HL-60/S4 (cell line): ENCODE measurements at regions not wholly inside any gene's neighbourhood (a gene's known extent, or its start where the extent isn't known, plus 50 kb on each side); places are given as distances from the start of the nearest gene placed in this dataset.

Experiments used
- in situ Hi-C: fragments of 300-500 bp; cut with MboI; formaldehyde crosslinking; loops from 2 replicates; pipeline ENCODE4 v1.14.3; 2022; ENCODE audit warnings: low sequenced_read_pairs

- in situ Hi-C loops = no loop called here
These were observed 87.0 kb upstream of the GLIS3 start for GRCh38 chr9:4386819-4387218.

GRCh38 chr9:4384750-4385149 is 84.9 kb upstream of the GLIS3 start:
- in situ Hi-C loops = no loop called here

GRCh38 chr9:4382722-4383317 is 83.0 kb upstream of the GLIS3 start:
- in situ Hi-C loops = no loop called here

- in situ Hi-C loops = no loop called here
These were observed 81.9 kb upstream of the GLIS3 start for GRCh38 chr9:4381744-4382143.

GRCh38 chr9:4380406-4380805 is 80.5 kb upstream of the GLIS3 start:
- in situ Hi-C loops = no loop called here

- in situ Hi-C loops = no loop called here
These were observed 75.7 kb upstream of the GLIS3 start for GRCh38 chr9:4375424-4376200.

GRCh38 chr9:4371108-4371507 is 71.2 kb upstream of the GLIS3 start:
- in situ Hi-C loops = loop anchor here (25.0 kb wide), 2 partner anchors 909 to 1509 kb away; no protein-coding TSS in a partner anchor

GRCh38 chr9:4370501-4370900 is 70.6 kb upstream of the GLIS3 start:
- in situ Hi-C loops = loop anchor here (25.0 kb wide), 2 partner anchors 908 to 1508 kb away; no protein-coding TSS in a partner anchor

- in situ Hi-C loops = loop anchor here (25.0 kb wide), 2 partner anchors 904 to 1504 kb away; no protein-coding TSS in a partner anchor
These were observed 66.9 kb upstream of the GLIS3 start for GRCh38 chr9:4366591-4367330.

- in situ Hi-C loops = loop anchor here (25.0 kb wide), 2 partner anchors 903 to 1503 kb away; no protein-coding TSS in a partner anchor
These were observed 65.2 kb upstream of the GLIS3 start for GRCh38 chr9:4365055-4365454.

GRCh38 chr9:4362281-4362680 is 62.4 kb upstream of the GLIS3 start:
- in situ Hi-C loops = loop anchor here (25.0 kb wide), 2 partner anchors 900 to 1500 kb away; no protein-coding TSS in a partner anchor

GRCh38 chr9:4359016-4359415 is 59.1 kb upstream of the GLIS3 start:
- in situ Hi-C loops = loop anchor here (25.0 kb wide), 2 partner anchors 897 to 1497 kb away; no protein-coding TSS in a partner anchor

GRCh38 chr9:4357929-4358328 is 58.1 kb upstream of the GLIS3 start:
- in situ Hi-C loops = loop anchor here (25.0 kb wide), 2 partner anchors 896 to 1496 kb away; no protein-coding TSS in a partner anchor

GRCh38 chr9:4356306-4356705 is 56.4 kb upstream of the GLIS3 start:
- in situ Hi-C loops = loop anchor here (25.0 kb wide), 2 partner anchors 894 to 1494 kb away; no protein-coding TSS in a partner anchor

- in situ Hi-C loops = loop anchor here (25.0 kb wide), 2 partner anchors 891 to 1491 kb away; no protein-coding TSS in a partner anchor
These were observed 53.4 kb upstream of the GLIS3 start for GRCh38 chr9:4353236-4353635.

- in situ Hi-C loops = loop anchor here (25.0 kb wide), 2 partner anchors 888 to 1488 kb away; no protein-coding TSS in a partner anchor
These were observed 50.0 kb upstream of the GLIS3 start for GRCh38 chr9:4349816-4350418.
